GM19023 (cell line): ENCODE measurements at regions not wholly inside any gene's neighbourhood (a gene's known extent, or its start where the extent isn't known, plus 50 kb on each side); places are given as distances from the start of the nearest gene placed in this dataset.
"Not testable (repeated sequence)": the region's sequence is repeated elsewhere in the genome, so short reads cannot be mapped to it uniquely, and the experiment has no call there.

ENCODE experiments used
- ATAC-seq: cut with Tn5 transposase; IDR thresholded peaks from one replicate; pipeline ENCODE4 v1.9.1; 2021; ENCODE audit warnings: mild to moderate bottlenecking, moderate library complexity; ENCODE audit not compliant: unreplicated experiment

GRCh38 chr10:61195211-61195610 lies 251.2 kb upstream of the RHOBTB1 start:
- no peak for ATAC-seq

GRCh38 chr10:61192589-61192988 lies 248.6 kb upstream of the RHOBTB1 start:
- not testable (repeated sequence) for ATAC-seq

- ATAC-seq: no peak
These were observed 248.1 kb upstream of the RHOBTB1 start for GRCh38 chr10:61192042-61192441.

- no peak for ATAC-seq
These were observed 245.9 kb upstream of the RHOBTB1 start for GRCh38 chr10:61189912-61190311.

GRCh38 chr10:61188691-61189090 lies 244.7 kb upstream of the RHOBTB1 start:
- no peak for ATAC-seq

- ATAC-seq: no peak
These were observed 244.1 kb upstream of the RHOBTB1 start for GRCh38 chr10:61188101-61188500.

- no peak for ATAC-seq
These were observed 243.6 kb upstream of the RHOBTB1 start for GRCh38 chr10:61187601-61188000.

- ATAC-seq: no peak
These were observed 242.4 kb upstream of the RHOBTB1 start for GRCh38 chr10:61186408-61186807.

GRCh38 chr10:61184429-61184828 lies 240.4 kb upstream of the RHOBTB1 start:
- ATAC-seq: no peak

- ATAC-seq: no peak
These were observed 240.0 kb upstream of the RHOBTB1 start for GRCh38 chr10:61183967-61184366.

GRCh38 chr10:61181832-61182231 lies 237.8 kb upstream of the RHOBTB1 start:
- no peak for ATAC-seq

GRCh38 chr10:61179771-61180170 lies 235.8 kb upstream of the RHOBTB1 start:
- ATAC-seq: no peak

- ATAC-seq: no peak
These were observed 232.4 kb upstream of the RHOBTB1 start for GRCh38 chr10:61176424-61176823.

GRCh38 chr10:61175316-61175715 lies 231.3 kb upstream of the RHOBTB1 start:
- no peak for ATAC-seq

GRCh38 chr10:61173450-61173849 lies 229.5 kb upstream of the RHOBTB1 start:
- no peak for ATAC-seq

GRCh38 chr10:61172182-61172926 lies 228.4 kb upstream of the RHOBTB1 start:
- peak; percentile 64 for ATAC-seq

- ATAC-seq: no peak
These were observed 226.6 kb upstream of the RHOBTB1 start for GRCh38 chr10:61170594-61170993.

- ATAC-seq: no peak
These were observed 225.3 kb upstream of the RHOBTB1 start for GRCh38 chr10:61169294-61169693.

- no peak for ATAC-seq
These were observed 222.5 kb upstream of the RHOBTB1 start for GRCh38 chr10:61166489-61166888.

GRCh38 chr10:61166065-61166464 lies 222.1 kb upstream of the RHOBTB1 start:
- no peak for ATAC-seq

- no peak for ATAC-seq
These were observed 220.6 kb upstream of the RHOBTB1 start for GRCh38 chr10:61164458-61165160.

- ATAC-seq: no peak
These were observed 219.4 kb upstream of the RHOBTB1 start for GRCh38 chr10:61163403-61163802.
